NB4 (cell line): ENCODE measurements at regions not wholly inside any gene's neighbourhood (a gene's known extent, or its start where the extent isn't known, plus 50 kb on each side); places are given as distances from the start of the nearest gene placed in this dataset.

Source experiments
- DNase-seq: peaks from one replicate; pipeline ENCODE4 v3.0.0; 2010; ENCODE audit warnings: low read depth
- H3K4me3 ChIP-seq: one replicate; pipeline ENCODE4 v1.5.1; 2011; ENCODE audit warnings: mild to moderate bottlenecking, low read depth, low read length, moderate library complexity
- MYC ChIP-seq: IDR thresholded peaks from 2 replicates; pipeline ENCODE4 v1.6.1; 2011; ENCODE audit warnings: low read depth, low read length
- POLR2A ChIP-seq: IDR thresholded peaks from 2 replicates; pipeline ENCODE4 v1.6.1; 2011; ENCODE audit warnings: mild to moderate bottlenecking; ENCODE audit not compliant: insufficient read length; ENCODE audit errors: extremely low read depth
- TF ChIP-seq, protein P1 (sequence below): IDR thresholded peaks from one replicate; pipeline ENCODE4 v1.5.1; 2012; ENCODE audit warnings: low read depth, low read length
- TF ChIP-seq, protein P2 (sequence below): IDR thresholded peaks from 2 replicates; pipeline ENCODE4 v1.6.1; 2011; ENCODE audit warnings: low read depth, low read length

DNA sequence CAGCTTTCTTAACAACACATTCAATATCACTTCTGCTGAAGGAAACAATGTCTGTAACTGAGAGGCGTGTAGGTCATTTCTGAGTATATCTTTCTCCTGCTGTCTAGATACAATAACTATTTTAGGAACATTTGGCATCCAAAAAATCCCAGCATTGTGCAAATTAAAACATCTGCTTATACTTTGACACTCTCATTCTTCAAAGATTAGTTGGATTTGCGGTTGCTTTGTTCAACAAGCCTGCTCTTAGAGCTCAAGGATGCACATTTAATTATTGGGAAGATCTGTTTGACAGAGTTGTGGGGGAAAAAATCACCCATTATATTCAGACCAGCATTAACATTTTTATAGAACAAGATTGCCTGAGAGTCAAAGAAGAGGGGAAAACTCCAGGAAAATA is 449.5 kb upstream of the HNRNPA3 start:
- H3K4me3 ChIP-seq = no peak overlapping the region
- TF ChIP-seq POLR2A = no peak
- TF ChIP-seq, protein P1, sequence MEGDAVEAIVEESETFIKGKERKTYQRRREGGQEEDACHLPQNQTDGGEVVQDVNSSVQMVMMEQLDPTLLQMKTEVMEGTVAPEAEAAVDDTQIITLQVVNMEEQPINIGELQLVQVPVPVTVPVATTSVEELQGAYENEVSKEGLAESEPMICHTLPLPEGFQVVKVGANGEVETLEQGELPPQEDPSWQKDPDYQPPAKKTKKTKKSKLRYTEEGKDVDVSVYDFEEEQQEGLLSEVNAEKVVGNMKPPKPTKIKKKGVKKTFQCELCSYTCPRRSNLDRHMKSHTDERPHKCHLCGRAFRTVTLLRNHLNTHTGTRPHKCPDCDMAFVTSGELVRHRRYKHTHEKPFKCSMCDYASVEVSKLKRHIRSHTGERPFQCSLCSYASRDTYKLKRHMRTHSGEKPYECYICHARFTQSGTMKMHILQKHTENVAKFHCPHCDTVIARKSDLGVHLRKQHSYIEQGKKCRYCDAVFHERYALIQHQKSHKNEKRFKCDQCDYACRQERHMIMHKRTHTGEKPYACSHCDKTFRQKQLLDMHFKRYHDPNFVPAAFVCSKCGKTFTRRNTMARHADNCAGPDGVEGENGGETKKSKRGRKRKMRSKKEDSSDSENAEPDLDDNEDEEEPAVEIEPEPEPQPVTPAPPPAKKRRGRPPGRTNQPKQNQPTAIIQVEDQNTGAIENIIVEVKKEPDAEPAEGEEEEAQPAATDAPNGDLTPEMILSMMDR = no peak
- TF ChIP-seq MYC = no peak
- TF ChIP-seq, protein P2, sequence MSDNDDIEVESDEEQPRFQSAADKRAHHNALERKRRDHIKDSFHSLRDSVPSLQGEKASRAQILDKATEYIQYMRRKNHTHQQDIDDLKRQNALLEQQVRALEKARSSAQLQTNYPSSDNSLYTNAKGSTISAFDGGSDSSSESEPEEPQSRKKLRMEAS = no peak
- DNase-seq = no peak

DNA sequence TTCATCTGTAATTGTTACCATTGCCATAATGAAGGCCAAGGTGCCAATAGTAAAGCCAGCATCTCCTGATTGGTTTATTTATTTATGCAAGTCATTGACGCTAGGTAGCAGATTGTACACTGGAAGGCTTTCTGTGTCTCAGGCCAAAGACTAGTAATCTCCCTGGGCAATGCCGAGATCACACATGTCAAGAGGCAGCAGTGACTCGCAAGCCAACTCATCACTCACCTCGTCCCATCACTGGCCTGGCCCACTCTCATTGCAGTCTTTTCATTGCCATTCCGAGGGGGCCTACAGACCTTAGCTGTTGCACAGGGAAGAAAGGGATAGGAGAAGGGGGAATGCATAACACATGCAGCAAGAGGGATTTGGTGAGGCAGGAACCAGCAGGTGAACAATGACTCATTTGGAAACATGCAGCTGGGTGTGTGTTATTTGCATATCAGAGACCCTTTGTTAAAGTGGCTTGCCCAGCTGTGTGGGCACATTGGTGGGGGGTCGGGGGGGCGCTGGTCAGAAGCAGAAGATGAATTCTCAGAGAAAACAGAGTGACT is 448.7 kb upstream of the HNRNPA3 start:
- TF ChIP-seq MYC = no peak
- TF ChIP-seq POLR2A = no peak
- TF ChIP-seq, protein P2 = no peak
- TF ChIP-seq, protein P1 = no peak
- DNase-seq = no peak
- no peak overlapping the region for H3K4me3 ChIP-seq

DNA sequence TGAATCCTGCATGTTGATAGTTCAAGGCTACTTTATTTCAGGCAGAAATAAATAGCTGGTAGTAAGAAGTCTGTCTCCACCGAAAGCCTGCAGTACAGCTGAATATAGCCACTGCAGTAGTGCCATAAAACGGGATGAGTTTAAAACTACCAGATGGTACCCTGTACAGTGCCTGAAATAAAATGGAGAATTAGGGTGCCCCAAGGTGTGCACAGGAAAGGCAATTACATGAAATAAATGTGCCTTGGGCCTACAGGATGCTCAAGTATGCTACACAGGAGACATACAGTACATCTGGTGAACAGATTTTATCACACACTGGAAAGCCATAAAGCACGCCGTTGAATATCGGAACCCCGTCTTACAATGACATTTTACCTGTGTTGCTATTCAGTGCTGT is 447.7 kb upstream of the HNRNPA3 start:
- TF ChIP-seq, protein P2 = no peak
- no peak for TF ChIP-seq MYC
- TF ChIP-seq, protein P1 = no peak
- TF ChIP-seq POLR2A = no peak
- H3K4me3 ChIP-seq = no peak overlapping the region

DNA sequence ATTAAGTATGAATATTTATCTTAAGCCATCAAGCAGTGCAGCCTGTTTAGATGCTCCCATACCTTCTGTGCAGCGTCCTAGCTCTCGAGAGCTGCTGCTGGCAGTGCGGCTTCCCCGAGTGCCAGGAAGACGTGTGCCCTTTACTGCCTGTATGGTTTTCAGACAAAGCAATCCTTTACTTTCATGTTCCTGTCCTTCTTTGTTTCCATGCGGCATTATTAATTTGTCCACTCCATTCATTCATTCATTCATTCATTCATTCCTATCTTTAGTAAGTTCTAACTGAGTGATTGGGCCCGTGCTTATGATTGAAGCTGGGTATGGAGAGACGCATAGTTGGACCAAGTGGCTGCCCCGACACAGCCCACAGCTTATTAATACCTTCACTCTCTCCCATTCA is 446.6 kb upstream of the HNRNPA3 start:
- H3K4me3 ChIP-seq = no peak overlapping the region
- no peak for DNase-seq
- TF ChIP-seq, protein P1 = no peak
- TF ChIP-seq, protein P2 = no peak
- TF ChIP-seq POLR2A = no peak
- TF ChIP-seq MYC = no peak

More for the DNA sequence above, 447.7 kb upstream of the HNRNPA3 start:
- DNase-seq = no peak

DNA sequence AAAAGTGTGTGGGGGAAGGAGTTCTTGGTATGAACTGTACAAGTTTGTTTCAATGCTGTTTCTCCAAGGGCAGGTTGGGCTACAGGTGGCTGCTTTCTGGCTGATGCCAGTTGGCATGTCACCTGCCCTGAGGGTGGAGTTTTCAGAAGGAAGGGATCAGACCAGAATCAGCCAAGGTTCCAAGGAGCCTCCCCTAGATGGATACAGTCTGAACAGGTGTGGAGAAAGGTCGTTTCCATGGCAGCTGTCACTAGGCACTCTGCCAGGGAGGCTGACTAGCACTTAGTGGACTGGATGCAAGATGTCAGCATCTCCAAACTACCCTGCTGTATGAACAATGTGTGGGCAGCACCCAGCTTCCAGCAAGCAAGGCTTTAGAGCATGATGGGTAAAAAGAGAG is 444.4 kb upstream of the HNRNPA3 start:
- TF ChIP-seq, protein P2 = no peak
- TF ChIP-seq, protein P1 = no peak
- TF ChIP-seq MYC (no peak), POLR2A (no peak)
- no peak overlapping the region for H3K4me3 ChIP-seq
- DNase-seq = no peak

DNA sequence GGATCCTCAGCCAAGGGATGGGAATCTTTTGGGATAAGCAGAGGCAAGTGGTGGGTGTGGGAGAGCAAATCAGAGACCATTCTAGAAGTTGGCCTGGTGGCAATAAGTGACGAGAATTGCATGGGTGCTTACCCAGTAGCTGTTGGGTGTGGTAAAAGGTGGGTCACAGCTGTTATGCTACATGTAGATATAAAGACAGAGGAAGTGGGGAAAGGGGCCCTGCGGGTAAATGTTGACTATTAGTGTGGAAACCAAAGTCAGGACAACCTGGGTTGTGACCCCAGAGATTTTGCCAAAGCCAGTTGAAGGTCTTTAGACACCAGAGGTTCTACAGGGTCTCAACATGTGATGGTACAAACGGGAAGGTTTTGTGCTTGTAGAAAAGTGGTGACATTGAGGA is 443.6 kb upstream of the HNRNPA3 start:
- no peak for DNase-seq
- no peak overlapping the region for H3K4me3 ChIP-seq
- no peak for TF ChIP-seq POLR2A
- TF ChIP-seq MYC = no peak
